NCI-H526 (cell line): ENCODE measurements at regions not wholly inside any gene's neighbourhood (a gene's known extent, or its start where the extent isn't known, plus 50 kb on each side); places are given as distances from the start of the nearest gene placed in this dataset.

Experiments used
- DNase-seq, 2 experiments: peaks; one replicate each; lab custom pipeline; 2025; lab: John Stamatoyannopoulos, UW

DNA sequence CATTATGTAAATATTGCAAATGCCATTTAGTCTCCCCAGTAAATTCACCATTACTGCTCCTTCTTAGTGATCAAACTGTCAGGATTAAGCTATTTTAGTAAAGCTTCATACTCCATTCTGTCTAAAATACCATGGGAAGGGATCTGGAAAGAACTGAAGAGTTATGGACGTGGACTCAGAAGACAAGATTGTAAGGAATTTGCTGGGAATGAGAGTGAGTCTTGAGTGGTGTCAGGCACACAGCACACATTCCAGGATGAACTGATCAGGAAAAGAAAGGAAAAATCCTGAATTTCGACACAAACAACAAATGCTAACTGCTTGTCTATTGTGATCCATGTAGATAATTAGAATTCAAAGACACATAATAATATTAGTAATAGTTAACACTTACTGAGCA lies 311.0 kb downstream of the CENPC start:
- no peak for DNase-seq

DNA sequence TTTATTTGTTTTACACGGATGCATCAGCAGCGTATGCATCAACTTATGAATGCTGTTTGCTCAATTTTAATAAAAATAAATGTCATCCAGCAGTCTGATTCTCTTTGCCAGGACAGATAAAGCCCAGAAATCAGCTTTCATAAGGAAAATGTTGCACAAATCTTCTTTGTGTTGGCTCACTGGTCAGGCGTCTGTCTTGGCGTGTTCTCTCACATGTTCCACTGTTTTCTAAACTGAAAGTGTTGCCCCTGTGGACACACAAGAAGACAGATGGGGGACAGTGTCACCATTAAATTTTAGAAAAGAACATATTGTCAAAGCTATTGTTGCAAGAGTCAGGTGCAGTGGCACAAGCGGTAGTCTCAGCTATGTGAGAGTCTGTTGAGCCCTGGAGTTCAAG lies 316.2 kb downstream of the CENPC start:
- no peak for DNase-seq

DNA sequence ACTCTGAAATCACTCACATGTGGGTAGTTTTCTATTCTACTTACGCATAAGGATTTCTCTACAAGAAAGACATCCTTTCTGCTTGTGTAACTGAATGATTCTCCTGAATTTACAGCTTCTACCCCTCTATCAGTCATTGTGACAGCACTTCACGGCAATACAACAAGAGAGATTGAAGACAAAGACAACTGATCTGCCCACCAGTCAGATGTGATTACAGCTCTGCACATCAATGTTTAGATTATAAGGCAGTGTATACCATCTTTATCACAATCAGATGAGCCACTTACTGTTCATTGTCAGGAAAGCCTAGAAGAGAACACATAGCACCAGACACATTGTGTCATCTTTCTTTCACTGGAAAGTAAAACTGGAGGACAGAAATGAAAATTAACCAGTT lies 324.4 kb downstream of the CENPC start:
- DNase-seq, result no peak

DNA sequence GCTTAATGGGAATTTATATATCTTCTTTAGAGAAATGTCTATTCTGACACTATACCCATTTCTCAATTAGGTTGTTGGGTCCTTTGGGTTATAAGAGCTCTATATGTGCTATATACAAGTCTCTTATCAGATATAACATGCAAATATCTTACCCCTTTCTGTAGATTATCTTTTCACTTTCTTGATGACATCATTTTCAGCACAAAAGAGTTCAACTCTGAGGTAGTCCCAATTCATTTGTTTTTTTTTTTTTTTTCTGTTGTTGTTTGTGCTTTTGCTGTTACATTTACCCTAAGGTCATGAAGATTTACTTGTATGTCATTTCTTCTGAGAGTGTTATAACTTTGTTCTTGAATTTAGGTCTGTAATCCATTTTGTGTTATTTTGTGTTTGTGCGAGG lies 326.4 kb downstream of the CENPC start:
- DNase-seq, result no peak

DNA sequence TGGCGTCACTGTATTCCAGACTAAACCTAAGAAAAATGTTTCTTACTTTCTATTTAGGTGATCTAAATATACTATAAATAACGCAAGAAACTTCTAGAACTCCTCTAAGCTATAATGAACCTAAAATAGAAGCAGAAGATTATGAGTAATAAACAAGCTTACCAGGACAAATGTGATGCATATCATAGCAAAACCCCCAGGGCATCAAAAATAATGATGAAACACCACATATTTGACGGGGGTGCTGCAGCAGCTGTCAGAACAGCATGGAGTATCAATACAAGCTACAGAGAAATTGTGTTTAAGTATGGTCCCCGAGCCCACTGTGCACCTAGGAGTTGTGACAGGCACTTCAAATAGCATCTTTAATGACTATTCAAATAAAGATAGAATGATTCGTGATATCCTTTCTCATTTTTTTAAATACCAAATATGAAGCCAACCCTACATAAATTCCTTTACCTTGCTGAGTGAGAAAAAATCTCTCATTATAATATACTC lies 337.3 kb downstream of the CENPC start:
- DNase-seq, result no peak

DNA sequence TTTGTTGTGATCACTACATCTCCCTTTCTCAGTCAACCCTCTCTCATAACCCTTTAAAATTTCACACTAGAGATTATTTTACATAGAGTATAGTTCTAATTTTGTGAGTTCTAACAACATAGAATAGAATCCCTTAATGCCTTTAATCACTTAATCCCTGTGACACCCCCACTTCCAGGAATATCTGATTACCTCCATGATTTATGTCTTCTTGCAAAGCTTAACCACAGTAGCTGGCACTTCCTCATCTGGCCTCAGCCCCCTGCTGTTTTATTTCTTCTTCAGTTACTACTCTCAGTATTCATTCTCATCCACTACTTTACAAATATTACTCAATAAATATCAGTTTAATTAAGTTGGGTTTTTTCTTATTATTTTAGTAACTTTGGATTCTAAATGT lies 340.9 kb downstream of the CENPC start:
- DNase-seq, result no peak

DNA sequence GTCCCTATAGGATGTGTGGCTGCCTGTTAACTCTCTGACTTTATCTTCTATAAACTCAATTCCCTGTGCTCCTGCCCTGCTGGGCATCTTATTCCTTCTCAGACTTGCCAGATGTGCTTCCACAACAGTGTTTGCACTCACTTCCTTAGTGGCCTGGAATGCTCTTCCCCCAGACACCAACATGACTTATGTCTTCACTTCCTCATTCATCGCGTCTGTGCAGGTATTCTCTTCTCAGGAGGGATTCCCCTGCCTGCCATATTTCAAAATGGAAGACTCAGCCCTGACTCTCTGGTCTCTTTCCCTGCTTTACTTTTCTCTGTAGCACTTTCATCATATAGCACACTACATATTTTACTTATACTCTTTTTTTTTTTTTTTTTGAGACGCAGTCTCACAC lies 344.0 kb downstream of the CENPC start:
- no peak for DNase-seq

DNA sequence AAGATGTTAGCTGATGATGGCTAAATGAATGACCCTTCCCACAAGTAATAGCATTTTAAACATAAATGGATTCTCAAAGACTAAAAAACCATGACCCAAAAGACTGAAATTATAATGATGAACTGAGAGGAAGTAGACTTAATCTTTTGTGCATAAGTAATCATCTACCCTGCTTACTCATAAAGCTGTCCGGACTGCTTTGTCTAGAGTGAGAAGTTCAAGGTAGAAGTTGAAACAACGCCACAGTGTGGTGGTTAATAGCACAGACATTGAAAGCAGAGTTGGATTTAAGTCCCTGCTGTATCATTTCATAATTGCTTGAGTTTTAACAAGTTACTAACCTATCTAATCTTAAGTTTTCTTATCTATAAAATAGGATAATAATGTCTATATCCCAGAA lies 346.6 kb downstream of the CENPC start:
- peak in 1 of 2 experiments; percentile 55 for DNase-seq

DNA sequence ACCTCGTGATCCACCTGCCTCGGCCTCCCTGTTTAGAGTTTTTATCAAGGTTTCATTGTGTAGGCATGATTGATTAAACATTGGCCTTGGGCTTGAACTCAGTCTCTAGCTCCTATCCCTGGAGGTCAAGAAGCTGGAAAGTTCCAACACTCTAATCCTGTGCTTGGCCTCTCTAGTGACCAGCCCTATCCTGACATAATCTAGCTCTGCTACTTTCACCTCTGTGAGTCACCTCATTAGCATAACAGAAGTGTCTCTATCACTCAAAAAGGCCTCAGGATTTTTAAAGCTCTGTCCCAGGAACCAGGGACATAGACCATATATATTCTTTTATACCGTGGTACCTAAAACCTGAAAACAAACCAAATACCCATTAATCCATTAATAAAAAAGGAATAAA lies 377.5 kb downstream of the CENPC start:
- no peak for DNase-seq

DNA sequence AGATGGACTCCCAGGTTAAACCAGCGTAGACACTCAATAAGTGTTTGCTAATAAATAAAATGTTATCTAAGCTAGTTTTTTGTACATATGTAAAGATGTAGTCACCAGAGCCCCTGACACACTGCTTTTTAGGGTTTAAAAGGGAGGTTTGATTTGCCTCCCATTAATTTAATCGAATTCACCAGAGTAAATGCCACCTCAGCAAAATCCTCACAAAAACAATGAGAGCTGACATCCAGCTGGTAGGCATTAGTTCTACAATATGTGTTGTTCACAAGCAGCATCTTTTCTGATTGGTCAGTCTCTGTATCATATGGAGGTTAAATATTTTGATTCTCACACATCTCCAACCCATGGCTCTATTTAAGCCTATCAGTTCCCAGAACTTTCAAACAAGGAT lies 382.6 kb downstream of the CENPC start:
- no peak for DNase-seq

DNA sequence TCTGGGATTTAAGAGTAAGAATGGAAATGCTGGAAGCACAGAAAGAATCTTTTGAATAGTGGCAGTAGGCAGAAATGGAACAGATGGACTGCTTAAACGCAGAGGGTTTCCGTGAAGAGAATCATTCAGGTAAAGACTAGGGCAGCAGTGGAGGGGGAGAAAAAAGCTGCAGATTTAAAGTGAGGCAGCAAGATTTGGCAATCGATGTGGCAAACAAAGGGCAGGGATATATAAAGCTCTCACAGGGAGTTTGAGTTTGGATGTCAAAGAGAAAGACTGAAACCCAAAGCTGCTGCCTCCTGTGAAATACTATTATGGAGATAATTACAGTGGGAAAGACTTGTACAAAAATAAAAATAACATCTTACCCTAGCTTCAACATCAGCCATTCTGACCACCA lies 384.0 kb downstream of the CENPC start:
- DNase-seq, result no peak

DNA sequence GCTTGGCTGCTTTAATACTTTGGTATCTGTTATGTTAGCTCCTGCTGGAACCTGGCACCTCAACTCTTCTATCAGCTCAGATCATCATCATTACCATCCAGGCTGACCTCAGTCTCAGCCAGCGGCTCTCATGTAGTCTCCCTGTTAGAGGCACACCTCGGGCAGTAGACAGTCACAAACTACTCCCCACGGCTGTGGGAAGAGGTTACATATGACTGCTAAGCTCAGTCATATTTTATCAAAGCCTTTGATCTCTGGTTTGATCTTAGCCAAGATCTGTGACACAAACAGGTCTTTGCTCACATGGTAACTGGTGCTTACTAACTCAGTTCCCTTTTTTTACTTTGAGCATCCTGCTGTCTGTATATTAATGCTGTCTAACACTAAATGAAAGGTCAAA lies 384.9 kb downstream of the CENPC start:
- no peak for DNase-seq

DNA sequence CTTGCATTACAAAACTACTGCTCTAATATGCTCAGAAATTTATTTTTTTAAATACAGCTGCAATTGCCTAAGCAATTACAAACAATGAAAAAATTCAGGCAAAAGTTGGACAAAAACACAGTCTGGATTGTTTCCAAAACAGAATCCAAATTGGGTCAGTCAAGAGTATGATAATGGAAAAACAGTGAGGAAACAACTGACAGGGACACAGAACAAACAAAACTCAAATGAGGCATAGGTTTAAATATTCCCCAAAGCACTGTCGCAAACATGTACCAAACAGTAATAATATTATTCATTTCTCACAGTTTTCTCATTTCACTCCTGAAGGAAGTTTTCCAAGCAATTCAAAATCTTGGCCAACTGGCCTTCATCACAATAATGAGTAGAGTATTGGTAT lies 386.6 kb downstream of the CENPC start:
- DNase-seq, result no peak

DNA sequence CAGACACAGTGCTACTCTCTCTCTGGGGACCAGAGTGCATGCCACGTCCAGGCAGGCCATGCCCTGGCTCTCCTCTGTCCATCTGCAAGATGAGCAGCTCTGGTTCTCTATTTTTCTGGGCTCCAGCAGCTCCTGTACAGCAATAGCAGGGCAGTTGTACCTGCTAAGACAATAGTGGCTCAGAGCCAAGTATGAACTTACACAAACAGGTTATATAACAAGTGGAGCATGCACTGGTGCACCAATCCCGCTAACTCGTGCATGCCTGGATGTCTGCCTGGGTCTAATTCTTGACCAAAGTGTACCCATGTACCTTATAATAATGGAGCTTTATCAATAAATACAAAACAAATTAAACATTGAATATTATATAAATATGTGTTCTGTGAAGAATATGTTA lies 392.3 kb downstream of the CENPC start:
- peak in 1 of 2 experiments; percentile 8 for DNase-seq

DNA sequence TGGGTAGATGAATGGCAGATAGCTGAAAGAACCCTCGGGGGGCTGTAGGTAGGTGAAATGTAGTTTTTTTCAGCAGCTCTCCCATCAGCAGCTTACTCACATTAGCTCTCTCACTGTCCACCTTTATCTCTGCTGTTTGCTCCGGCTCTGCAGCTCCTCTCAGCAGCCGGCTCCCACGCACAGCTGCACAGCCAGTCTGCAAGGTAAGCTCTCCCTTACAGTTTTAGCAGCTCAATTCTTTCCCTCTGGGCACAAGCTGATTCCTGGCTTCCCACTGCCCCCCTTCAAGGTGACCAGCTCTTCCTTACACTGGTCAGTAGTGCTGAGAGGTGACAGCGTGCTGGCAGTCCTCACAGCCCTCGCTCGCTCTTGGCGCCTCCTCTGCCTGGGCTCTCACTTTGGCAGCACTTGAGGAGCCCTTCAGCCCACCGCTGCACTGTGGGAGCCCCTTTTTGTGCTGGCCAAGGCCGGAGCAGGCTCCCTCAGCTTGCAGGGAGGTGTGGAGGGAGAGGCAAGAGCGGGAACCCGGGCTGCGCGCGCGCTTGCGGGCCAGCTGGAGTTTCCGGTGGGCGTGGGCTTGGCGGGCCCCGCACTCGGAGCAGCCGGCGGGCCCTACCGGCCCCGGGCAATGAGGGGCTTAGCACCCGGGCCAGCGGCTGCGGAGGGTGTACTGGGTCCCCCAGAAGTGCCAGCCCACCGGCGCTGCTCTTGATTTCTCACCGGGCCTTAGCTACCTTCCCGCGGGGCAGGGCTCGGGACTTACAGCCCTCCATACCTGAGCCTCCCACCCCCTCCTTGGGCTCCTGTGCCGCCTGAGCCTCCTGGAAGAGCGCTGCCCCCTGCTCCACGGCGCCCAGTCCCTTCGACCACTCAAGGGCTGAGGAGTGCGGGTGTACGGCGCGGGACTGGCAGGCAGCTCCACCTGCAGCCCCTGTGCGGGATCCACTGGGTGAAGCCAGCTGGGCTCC lies 393.6 kb downstream of the CENPC start:
- no peak for DNase-seq

DNA sequence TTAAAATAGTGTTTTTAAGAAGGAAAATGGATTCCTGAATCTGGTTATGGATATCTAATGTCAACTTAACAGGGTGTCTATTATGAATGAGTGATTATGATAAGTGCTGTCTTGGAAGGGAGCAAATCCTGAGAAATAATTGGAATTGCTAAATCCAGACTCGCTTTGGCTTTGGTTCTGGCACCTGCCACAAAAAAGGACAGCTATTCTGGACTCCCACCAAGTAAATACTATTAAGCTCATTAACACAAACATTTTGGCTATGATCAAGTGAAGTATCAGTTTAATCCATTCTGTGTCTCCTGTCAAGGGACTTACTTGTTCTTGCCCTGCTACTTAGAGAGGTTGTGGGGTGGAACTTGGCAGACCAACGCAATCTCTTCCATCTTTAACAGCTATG lies 403.7 kb downstream of the CENPC start:
- DNase-seq, result no peak

DNA sequence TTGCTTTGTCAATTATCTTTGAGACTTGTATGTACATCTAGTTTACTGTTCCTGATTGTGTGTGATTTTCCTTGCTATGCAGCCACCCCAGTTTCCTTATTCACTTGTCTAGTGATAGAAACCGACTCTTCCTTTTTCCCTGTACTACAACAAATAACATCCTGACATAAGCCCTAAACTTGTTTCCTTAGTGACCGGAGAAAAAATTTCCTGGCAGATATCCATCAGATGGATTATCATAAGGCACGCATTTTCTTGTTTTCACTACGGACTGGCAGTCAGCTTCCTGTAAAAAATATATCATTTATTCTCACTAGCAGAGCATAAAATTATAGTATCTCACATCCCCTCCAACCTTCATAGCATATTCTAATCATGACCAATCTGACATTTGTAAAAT lies 410.7 kb downstream of the CENPC start:
- DNase-seq, result no peak

DNA sequence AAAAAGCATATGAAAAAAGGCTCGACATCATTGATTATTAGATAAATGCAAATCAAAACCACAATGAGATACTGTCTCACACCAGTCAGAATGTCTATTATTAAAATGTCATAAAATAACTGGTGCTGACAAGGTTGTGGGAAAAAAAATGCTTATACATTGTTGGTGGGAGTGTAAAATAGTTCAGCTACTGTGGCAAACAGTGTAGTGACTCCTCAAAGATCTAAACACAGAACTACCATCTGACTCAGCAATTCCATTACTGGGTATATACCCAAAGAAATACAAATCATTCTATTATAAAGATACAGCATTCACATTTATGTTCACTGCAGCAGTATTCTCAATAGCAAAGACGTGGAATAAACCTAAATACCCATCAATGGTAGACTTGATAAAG lies 412.1 kb downstream of the CENPC start:
- DNase-seq, result no peak

DNA sequence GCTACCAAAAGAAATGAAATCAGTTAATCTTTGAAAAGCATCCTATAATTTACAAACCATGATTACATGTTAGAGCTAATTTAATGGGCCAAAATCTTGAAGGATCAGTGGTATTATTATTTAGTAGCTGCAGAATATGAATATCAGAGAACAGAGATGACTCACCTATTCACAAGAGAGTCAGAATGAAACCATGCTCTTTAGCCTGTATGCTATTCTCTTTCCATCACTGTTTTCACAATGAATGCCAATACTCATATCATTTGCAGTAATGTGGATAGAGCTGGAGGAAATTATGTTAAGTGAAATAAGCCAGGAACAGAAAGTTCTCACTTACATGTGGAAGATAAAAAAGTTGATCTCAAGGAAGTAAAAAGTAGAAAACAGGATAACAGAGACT lies 414.1 kb downstream of the CENPC start:
- no peak for DNase-seq

DNA sequence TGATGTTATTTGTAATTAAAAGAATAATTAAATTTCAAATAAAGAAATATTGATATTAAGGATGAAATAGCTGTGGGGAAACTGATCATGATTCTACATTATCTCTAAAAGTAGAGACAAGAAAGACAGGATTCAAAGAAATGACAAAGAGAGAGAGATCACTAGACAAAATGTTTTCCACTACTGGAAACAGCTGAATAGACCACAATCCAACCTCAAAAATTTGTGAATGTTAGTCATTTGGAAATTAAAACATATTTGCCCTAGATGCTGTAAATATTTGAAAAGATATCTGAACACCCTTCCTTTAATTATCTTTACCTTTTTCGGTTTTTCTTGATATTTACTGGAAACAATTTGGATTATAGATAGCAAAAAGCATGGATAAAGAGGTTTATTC lies 414.9 kb downstream of the CENPC start:
- no peak for DNase-seq

DNA sequence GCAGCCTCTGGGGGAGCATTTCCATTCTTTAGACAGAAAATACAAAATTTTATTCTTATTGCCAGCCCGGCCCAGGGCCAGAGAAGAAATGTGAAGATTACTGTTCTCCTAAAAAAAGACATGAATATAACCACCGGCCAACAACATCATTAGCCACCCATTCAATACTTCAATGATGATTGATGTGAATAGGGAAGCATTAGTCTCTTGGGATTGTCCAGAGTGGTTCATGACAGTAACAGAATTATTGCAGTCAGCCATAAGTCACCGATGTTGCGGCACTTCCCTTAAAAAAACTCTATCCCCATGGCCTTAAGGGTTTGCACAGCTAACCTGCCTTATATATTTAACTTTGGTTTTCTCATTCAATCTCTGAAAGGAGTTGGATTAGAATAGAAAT lies 418.7 kb downstream of the CENPC start:
- no peak for DNase-seq

DNA sequence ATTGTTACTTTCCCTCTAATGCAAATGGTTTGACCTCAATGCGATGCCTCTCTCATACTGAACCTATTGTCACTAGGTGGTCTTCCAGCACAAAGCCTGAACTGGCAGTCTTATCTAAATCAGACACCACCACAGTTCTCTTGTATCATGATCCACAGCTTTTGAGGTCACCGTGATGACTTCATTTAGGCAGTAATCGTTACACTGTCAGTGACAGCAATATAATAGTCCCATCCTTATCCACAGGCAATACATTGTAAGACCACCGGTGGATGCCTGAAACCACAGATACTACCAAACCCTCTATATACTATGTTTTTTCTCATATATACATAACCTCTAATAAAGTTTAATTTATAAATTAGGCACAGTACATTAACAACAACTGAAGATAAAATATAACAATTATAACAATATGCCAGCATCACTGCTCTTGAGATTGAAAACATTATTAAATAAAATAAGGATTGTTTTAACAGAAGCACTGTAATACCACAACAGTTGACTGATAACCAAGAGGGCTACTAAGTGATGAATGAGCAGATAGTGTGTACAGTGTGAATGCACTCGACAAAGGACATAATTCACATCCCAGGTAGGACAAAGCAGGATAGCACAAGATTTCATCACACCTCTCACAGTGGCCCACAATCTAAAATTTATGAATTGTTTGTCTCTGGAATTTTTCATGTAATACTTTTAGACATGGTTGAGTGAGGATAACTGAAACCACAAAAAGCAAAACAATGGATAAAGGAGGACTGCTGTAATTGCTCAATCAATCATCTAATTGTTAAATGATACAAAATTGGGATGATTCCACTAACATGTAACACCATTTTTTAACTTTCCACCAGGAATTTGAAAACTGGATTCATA lies 419.4 kb downstream of the CENPC start:
- DNase-seq, result no peak

DNA sequence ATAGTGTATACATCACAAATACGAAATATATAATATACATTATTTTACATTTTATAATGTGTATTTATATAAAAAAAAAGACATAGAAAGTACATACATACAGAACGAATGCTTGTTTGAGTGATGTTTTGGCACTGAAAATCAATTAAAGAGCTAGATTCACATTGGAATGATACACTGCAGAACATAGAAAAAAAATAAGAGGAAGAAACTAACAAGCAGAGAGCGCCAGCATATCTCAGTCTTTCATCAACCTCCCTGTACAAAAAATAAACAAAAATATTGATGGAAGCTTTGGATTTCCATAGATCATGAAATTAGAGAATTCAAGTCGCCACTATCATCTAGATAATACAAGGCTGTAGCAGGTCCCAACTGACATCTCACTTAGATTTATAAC lies 420.6 kb downstream of the CENPC start:
- DNase-seq, result no peak
